ENCODE measurements at regions not wholly inside any gene's neighbourhood (a gene's known extent, or its start where the extent isn't known, plus 50 kb on each side); places are given as distances from the start of the nearest gene placed in this dataset.

GRCh38 chr21:43345046-43345745, 81.7 kb downstream of the SIK1 start:
- Histone ChIP-seq H3K79me2 (ENCODE audit: control insufficient read depth in 1 of 2, insufficient read depth in 2 of 2, low read length in 2 of 2) (no peaks in the 10 kb centered on the region), H4K20me1 (replicated peaks in 1 of 2; ENCODE audit: control insufficient read depth in 1 of 2, insufficient read depth in 2 of 2, low read length in 2 of 2) (peaks cover 0 to 5% of the 10 kb centered on the region in 2 experiments), H2BK15ac (ENCODE audit: low read length) (no peak overlapping the region), H3K79me1 (ENCODE audit: low read depth, low read length) (no peaks in the 10 kb centered on the region), H3K56ac (replicated peaks; ENCODE audit: insufficient read length, low read depth, low read length) (no peak overlapping the region), H3K23ac (ENCODE audit: insufficient read length) (no peak overlapping the region), H3K27ac (ENCODE audit: low read depth, low read length) (no peak overlapping the region), H2BK12ac (ENCODE audit: low read depth, low read length) (no peak overlapping the region), H2BK5ac (ENCODE audit: low read depth, low read length) (no peak overlapping the region; the same call in 1 of the 2 replicates), H2AK5ac (ENCODE audit: low read depth, low read length) (no peak overlapping the region), H3K4me2 (ENCODE audit: insufficient read depth in 1 of 2, low read depth in 2 of 2, low read length in 2 of 2) (no peak overlapping the region), H3K36me3 (ENCODE audit: control insufficient read depth in 2 of 4, insufficient read depth in 4 of 4, low read length in 3 of 4) (no peaks in the 10 kb centered on the region), H3K23me2 (ENCODE audit: low read depth, low read length) (peaks cover 1% of the 10 kb centered on the region; the same call in 1 of the 2 replicates), H2BK20ac (ENCODE audit: low read length) (no peak overlapping the region), H4K5ac (ENCODE audit: insufficient read length, low read depth, low read length) (no peak overlapping the region), H3K14ac (ENCODE audit: insufficient read length) (no peak overlapping the region), H3K4me1 (replicated peaks in 1 of 4; ENCODE audit: control insufficient read depth in 3 of 4, insufficient read depth in 4 of 4, low read length in 3 of 4) (peaks cover 0 to 11% (median 0%) of the 10 kb centered on the region in 4 experiments; a peak in 2 of 7 replicates), H3K27me3 (replicated peaks in 1 of 4; ENCODE audit: control insufficient read depth in 3 of 4, extremely low read depth in 1 of 4, insufficient read depth in 3 of 4, low read length in 3 of 4) (no peaks in the 10 kb centered on the region), H3K9ac (replicated peaks in 1 of 4; ENCODE audit: extremely low read depth in 1 of 4, low read depth in 3 of 4, low read length in 3 of 4) (no peak overlapping the region), H4K91ac (replicated peaks; ENCODE audit: insufficient read length, low read length) (no peak overlapping the region), H3K9me3 (ENCODE audit: insufficient read depth in 2 of 2, low read depth in 1 of 2, low read length in 1 of 2) (no peaks in the 10 kb centered on the region), H2BK120ac (replicated peaks; ENCODE audit: low read depth, low read length) (no peak overlapping the region), H3K18ac (ENCODE audit: extremely low read depth, low read length) (no peak overlapping the region), H2AFZ (ENCODE audit: low read length) (no peak overlapping the region), H3K4me3 (ENCODE audit: extremely low read depth in 1 of 4, insufficient read depth in 2 of 4, low read depth in 3 of 4, low read length in 4 of 4) (no peak overlapping the region), H3K4ac (replicated peaks; ENCODE audit: insufficient read length, low read depth, low read length) (no peak overlapping the region), H4K8ac (ENCODE audit: extremely low read depth, insufficient read depth, low read length) (no peak overlapping the region)
- FAIRE-seq, result no peak
- ChIA-PET CTCF (ENCODE audit: partially characterized antibody) (no interaction called here), POLR2A (ENCODE audit: partially characterized antibody) (interaction anchor here (1.5 kb wide), 1 partner anchor 137 kb away, joined by 3 read pairs; no protein-coding TSS in a partner anchor)
- no peak for DNase-seq (ENCODE audit: low read depth in 1 of 2, low spot score in 2 of 2)
- 85% methylated on average over 31 of the region's 31 CpGs; no CpG with 5 or more reads in 1 of the 2 experiments for WGBS, 2 experiments (ENCODE audit: extremely low coverage in 1 of 2, insufficient coverage in 1 of 2, insufficient read length in 1 of 2, insufficient replicate concordance in 2 of 2, low coverage in 1 of 2, low lambda C conversion rate in 2 of 2, missing lambda C conversion rate in 1 of 2)
- TF ChIP-seq POLR2A (IDR thresholded peaks at IDR 0.05; ENCODE audit: control extremely low read depth in 1 of 2, low read depth in 2 of 2, low read length in 2 of 2), result no peak
- no peak for TF ChIP-seq ASH2L (IDR thresholded peaks at IDR 0.05; ENCODE audit: low read length)
- no peak for TF ChIP-seq E2F6 (IDR thresholded peaks at IDR 0.05)
- TF ChIP-seq RXRA (IDR thresholded peaks at IDR 0.05; ENCODE audit: insufficient read depth, low read depth, low read length), result no peak
- no peak for TF ChIP-seq CBX8 (IDR thresholded peaks at IDR 0.05; ENCODE audit: borderline replicate concordance, low read depth, low read length)
- no peak for TF ChIP-seq ATF2 (IDR thresholded peaks at IDR 0.05; ENCODE audit: low read length)
- no peak for TF ChIP-seq RNF2 (IDR thresholded peaks at IDR 0.05; ENCODE audit: borderline replicate concordance, low read depth, low read length, missing control alignments, poor library complexity, severe bottlenecking)
- no peak for TF ChIP-seq RAD21 (IDR thresholded peaks at IDR 0.05 in 1 of 2, conservative IDR thresholded peaks at IDR 0.05 in 1 of 2; ENCODE audit: low read depth in 2 of 2, low read length in 2 of 2)
- no peak for TF ChIP-seq SP4 (IDR thresholded peaks at IDR 0.05; ENCODE audit: low read length)
- TF ChIP-seq KDM5A (IDR thresholded peaks at IDR 0.05; ENCODE audit: low read length), result no peak

Measured in H1 (cell line).